ENCODE measurements at regions not wholly inside any gene's neighbourhood (a gene's known extent, or its start where the extent isn't known, plus 50 kb on each side); places are given as distances from the start of the nearest gene placed in this dataset.

- Histone ChIP-seq H3K4me2 (ENCODE audit: low read length) (no peak overlapping the region), H3K4me1 (ENCODE audit: low read length) (no peaks in the 10 kb centered on the region), H2AFZ (ENCODE audit: low read depth, low read length) (no peak overlapping the region), H3K4me3 (ENCODE audit: low read length) (no peak overlapping the region), H3K9me3 (ENCODE audit: insufficient read depth, low read length) (no peaks in the 10 kb centered on the region), H3K27me3 (ENCODE audit: low read depth, low read length) (no peaks in the 10 kb centered on the region; the same call in 1 of the 2 replicates), H3K27ac (ENCODE audit: low read length) (no peak overlapping the region), H4K20me1 (ENCODE audit: insufficient read depth, low read length) (no peaks in the 10 kb centered on the region), H3K79me2 (ENCODE audit: low read length) (no peaks in the 10 kb centered on the region), H3K9ac (ENCODE audit: low read length) (no peak overlapping the region), H3K36me3 (replicated peaks; ENCODE audit: low read depth, low read length) (no peaks in the 10 kb centered on the region)
- TF ChIP-seq EZH2phosphoT487 (IDR thresholded peaks at IDR 0.05; ENCODE audit: low read depth) (no peak), CTCF (IDR thresholded peaks at IDR 0.05; ENCODE audit: low read depth, low read length) (no peak)
Measured at GRCh38 chr17:73985466-73986015, 217.9 kb upstream of the RPL38 start.

GRCh38 chr17:73986641-73987177 lies 216.8 kb upstream of the RPL38 start:
- Histone ChIP-seq H3K27ac (ENCODE audit: low read length) (no peak overlapping the region), H3K4me3 (ENCODE audit: low read length) (no peak overlapping the region), H3K9ac (ENCODE audit: low read length) (no peak overlapping the region), H3K9me3 (ENCODE audit: insufficient read depth, low read length) (no peaks in the 10 kb centered on the region), H2AFZ (ENCODE audit: low read depth, low read length) (no peak overlapping the region), H3K4me1 (ENCODE audit: low read length) (no peaks in the 10 kb centered on the region), H3K79me2 (ENCODE audit: low read length) (no peaks in the 10 kb centered on the region), H3K36me3 (replicated peaks; ENCODE audit: low read depth, low read length) (no peaks in the 10 kb centered on the region), H4K20me1 (ENCODE audit: insufficient read depth, low read length) (no peaks in the 10 kb centered on the region), H3K27me3 (ENCODE audit: low read depth, low read length) (no peaks in the 10 kb centered on the region; the same call in 1 of the 2 replicates), H3K4me2 (ENCODE audit: low read length) (no peak overlapping the region)
- no peak for TF ChIP-seq EZH2phosphoT487 (IDR thresholded peaks at IDR 0.05; ENCODE audit: low read depth)
- TF ChIP-seq CTCF (IDR thresholded peaks at IDR 0.05; ENCODE audit: low read depth, low read length), result no peak

- Histone ChIP-seq H3K27ac (ENCODE audit: low read length) (no peak overlapping the region), H3K79me2 (ENCODE audit: low read length) (no peaks in the 10 kb centered on the region), H3K4me2 (ENCODE audit: low read length) (no peak overlapping the region), H3K9me3 (ENCODE audit: insufficient read depth, low read length) (no peaks in the 10 kb centered on the region), H3K4me1 (ENCODE audit: low read length) (no peaks in the 10 kb centered on the region), H3K4me3 (ENCODE audit: low read length) (no peak overlapping the region), H3K9ac (ENCODE audit: low read length) (no peak overlapping the region), H2AFZ (ENCODE audit: low read depth, low read length) (no peak overlapping the region), H3K27me3 (ENCODE audit: low read depth, low read length) (no peaks in the 10 kb centered on the region; the same call in 1 of the 2 replicates), H3K36me3 (replicated peaks; ENCODE audit: low read depth, low read length) (no peaks in the 10 kb centered on the region), H4K20me1 (ENCODE audit: insufficient read depth, low read length) (no peaks in the 10 kb centered on the region)
- TF ChIP-seq CTCF (IDR thresholded peaks at IDR 0.05; ENCODE audit: low read depth, low read length) (no peak), EZH2phosphoT487 (IDR thresholded peaks at IDR 0.05; ENCODE audit: low read depth) (no peak)
Measured at GRCh38 chr17:73987395-73987794, 216.1 kb upstream of the RPL38 start.

- no peaks in the 10 kb centered on the region for H3K9me3 ChIP-seq (ENCODE audit: insufficient read depth, low read length)
- H3K4me2 ChIP-seq (ENCODE audit: low read length), result no peak overlapping the region
- H3K4me1 ChIP-seq (ENCODE audit: low read length), result no peaks in the 10 kb centered on the region
- no peaks in the 10 kb centered on the region for H3K79me2 ChIP-seq (ENCODE audit: low read length)
- no peaks in the 10 kb centered on the region for H3K36me3 ChIP-seq (replicated peaks; ENCODE audit: low read depth, low read length)
- H2AFZ ChIP-seq (ENCODE audit: low read depth, low read length), result no peak overlapping the region
- H3K9ac ChIP-seq (ENCODE audit: low read length), result no peak overlapping the region
- H3K4me3 ChIP-seq (ENCODE audit: low read length), result no peak overlapping the region
- H3K27ac ChIP-seq (ENCODE audit: low read length), result no peak overlapping the region
- no peak for TF ChIP-seq CTCF (IDR thresholded peaks at IDR 0.05; ENCODE audit: low read depth, low read length)
- no peak for TF ChIP-seq EZH2phosphoT487 (IDR thresholded peaks at IDR 0.05; ENCODE audit: low read depth)
- no peaks in the 10 kb centered on the region for H3K27me3 ChIP-seq (ENCODE audit: low read depth, low read length)
- H4K20me1 ChIP-seq (ENCODE audit: insufficient read depth, low read length), result no peaks in the 10 kb centered on the region
Measured at GRCh38 chr17:73987845-73988509, 215.5 kb upstream of the RPL38 start.

Measured in OCI-LY3 (cell line).